HG03442 (cell line): ENCODE measurements at regions not wholly inside any gene's neighbourhood (a gene's known extent, or its start where the extent isn't known, plus 50 kb on each side); places are given as distances from the start of the nearest gene placed in this dataset.

ENCODE experiments used
- ATAC-seq: cut with Tn5 transposase; IDR thresholded peaks from one replicate; pipeline ENCODE4 v1.9.1; 2021; ENCODE audit warnings: mild to moderate bottlenecking, moderate library complexity; ENCODE audit not compliant: unreplicated experiment

DNA sequence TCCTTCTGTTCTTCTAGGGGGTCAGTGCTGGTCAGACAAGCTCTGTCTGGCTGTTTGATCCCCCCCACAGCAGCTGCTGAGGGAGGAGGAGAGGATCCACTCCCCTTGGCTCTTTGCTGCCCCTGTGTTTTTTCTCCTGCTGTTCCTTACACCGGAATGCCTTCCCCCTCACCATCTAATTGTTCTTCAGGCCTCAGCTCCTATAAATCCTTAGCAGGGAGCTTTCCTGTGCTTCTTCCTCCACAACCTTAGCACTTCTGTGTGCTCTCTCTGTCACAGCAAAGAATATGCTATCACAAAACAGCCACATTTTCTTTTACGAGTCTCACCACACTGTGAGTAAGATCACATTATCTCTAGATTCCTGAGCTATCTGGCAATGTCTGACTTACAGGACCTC is 196.6 kb downstream of the OTOR start:
- no peak for ATAC-seq

- ATAC-seq, result no peak
Observed at GRCh38 chr20:16945619-16946018, 197.5 kb downstream of the OTOR start.

- no peak for ATAC-seq
Observed at GRCh38 chr20:16946097-16946496, 197.9 kb downstream of the OTOR start.

- ATAC-seq, result no peak
Observed at GRCh38 chr20:16947479-16947878, 199.3 kb downstream of the OTOR start.

DNA sequence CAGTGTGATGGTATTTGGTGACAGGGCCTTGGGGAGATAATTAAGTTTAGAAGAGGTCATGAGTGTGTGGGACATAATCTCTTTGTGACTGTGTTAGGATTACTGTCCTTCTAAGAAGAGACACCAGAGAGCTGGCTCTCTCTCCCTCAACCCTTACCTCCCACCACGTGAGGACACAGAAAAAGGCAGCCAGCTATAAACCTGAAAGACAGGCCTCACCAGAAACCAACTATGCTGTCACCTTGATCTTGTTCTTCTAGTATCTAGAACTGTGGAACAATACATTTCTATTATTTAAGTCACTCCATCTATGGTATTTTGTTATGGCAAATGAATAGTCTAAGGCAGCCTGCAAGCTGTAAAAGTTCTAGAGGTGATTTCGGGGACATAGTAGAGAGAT is 203.7 kb downstream of the OTOR start:
- ATAC-seq, result no peak

- no peak for ATAC-seq
Observed at GRCh38 chr20:16952965-16953364, 204.8 kb downstream of the OTOR start.

DNA sequence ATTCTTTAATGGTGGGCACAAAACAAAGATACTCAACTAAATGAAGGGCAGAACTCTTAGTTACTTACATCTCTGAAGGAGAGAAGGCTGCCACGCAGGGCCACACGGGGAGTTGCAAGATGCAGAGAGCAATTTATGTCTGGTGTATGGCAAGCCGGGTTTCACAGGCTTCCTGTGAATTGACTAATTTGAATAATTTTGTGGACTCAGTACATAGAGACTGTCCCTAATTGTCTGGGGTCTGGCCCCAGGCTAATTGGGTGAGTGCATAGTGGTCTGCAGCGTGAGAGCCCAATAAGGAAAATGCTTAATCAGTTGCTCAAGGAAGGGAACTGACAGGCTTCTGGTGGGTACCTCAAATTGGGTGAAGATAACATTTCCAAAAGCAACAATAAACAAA is 205.7 kb downstream of the OTOR start:
- no peak for ATAC-seq

DNA sequence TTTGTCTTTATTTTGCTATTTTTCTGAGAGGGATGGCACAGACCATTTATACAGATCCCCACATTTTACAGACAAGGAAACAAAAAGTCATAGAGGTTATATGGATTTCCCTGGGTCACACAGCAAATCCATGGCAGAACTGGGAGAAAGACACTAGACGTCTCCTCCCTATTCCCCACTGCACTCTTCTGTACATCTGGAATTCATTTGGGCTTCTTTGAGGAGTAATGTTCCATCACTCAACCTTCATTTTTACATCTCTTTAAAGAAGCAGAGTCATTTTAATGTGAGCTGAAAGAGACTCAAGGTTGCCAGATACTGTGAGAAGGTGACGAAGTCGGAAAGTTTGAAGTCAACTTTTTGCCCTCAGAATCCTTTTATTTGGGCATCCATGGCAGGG is 207.3 kb downstream of the OTOR start:
- no peak for ATAC-seq

DNA sequence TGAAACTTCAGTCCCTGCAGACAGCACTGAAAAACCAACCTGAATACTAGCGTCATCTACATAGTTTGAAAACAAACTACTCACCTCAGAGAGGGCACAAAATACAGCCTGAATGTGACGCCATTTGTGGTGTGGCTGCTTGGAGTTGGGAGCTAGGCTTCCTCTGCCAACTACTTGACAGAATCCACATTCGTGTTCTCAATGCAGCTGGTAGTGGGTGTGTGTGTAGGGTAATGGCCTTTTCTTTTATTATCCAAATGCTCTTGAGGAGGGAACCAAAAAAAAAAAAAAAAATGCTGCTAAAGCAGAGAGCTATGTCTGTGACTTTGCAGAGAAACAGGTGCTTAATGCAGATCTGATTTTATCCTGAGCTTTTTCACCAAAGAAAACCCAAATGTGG is 207.8 kb downstream of the OTOR start:
- ATAC-seq, result no peak

DNA sequence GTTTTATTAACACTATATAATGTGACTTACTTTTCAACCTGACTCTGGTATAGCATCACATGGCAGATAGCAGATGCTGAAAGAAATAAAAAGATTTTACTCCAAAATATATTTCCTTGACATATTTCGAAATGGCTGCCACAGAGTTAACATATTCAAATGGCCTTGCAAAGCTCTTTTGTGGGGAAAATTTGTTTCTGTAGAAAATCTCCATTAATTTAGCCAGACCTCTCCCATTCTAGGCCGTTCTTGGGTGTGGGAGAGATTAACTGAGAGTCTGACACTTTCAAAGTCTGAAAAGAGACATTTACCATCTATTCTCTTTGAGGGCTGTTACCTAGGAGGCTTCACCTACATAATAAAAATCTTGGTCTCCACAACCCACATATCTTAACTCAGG is 217.2 kb downstream of the OTOR start:
- no peak for ATAC-seq

DNA sequence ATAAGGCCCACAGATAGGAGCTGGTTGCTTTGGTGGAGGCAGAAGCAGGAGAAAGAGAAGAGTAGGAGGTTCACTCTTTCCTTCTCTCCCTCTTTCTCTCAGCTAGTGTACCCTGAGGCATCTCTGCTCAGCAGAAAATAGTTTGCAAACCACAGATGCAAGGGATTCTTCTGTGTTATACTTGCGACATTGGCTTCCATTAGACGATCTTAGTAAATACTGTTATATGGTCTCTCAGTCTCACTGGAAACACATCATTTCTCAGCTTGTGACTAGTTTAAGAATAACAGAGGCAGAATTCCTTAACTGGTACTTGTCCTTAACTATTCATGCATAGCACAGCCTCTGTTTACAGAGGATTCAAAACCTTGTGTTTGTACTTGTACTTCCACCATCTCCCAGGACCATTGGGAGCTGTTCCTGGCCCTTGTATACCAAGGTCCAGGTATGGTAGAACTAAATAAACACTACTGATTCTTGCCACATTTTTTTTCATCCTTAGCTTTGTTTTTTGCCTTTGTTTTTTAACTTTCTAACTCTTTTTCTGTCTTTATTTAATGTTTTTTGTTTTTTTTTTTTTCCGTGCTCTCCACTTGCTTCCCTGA is 218.2 kb downstream of the OTOR start:
- ATAC-seq, result no peak

DNA sequence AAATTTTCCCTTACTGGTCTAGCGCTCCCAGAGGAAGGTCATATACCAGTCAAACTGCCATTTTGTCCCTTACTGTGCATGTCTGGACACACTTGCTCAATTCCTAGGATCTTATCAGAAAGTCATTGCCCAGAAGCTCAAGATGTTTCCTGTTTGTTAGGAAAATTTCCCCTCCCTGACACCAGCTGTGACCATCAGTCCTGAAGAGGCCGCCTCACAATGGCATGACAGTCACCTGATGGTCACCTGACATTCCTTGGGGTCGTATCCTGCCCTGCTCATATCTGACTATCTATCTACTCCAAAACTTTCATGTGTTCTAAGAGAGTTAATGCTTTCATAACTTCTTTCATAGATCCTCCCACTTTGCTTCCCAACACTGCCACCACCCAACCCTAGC is 219.9 kb downstream of the OTOR start:
- ATAC-seq, result no peak

DNA sequence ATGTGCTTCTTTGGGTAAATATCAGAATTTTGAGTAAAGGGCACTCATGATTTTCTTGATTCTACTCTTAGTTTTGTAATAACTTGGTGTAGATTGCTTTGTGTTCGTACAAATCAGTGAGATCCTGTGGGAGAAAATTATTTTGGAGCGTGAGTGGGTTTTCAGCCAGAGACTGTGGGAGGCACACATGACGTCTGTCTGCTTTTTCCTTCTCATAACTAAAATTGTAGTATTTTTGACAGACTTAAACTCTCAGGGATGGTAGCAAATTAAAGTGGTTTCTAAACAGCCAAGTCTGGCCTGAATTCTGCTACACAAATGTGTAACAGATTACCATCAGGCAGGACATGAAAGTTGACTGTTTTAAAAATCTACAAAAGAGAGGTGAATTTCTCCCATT is 222.6 kb downstream of the OTOR start:
- no peak for ATAC-seq

GRCh38 chr20:16974080-16974854 is 226.1 kb downstream of the OTOR start:
- ATAC-seq, result no peak

GRCh38 chr20:16974855-16975162 is 226.7 kb downstream of the OTOR start:
- no peak for ATAC-seq

- ATAC-seq, result no peak
Observed at GRCh38 chr20:16975682-16976081, 227.5 kb downstream of the OTOR start.

DNA sequence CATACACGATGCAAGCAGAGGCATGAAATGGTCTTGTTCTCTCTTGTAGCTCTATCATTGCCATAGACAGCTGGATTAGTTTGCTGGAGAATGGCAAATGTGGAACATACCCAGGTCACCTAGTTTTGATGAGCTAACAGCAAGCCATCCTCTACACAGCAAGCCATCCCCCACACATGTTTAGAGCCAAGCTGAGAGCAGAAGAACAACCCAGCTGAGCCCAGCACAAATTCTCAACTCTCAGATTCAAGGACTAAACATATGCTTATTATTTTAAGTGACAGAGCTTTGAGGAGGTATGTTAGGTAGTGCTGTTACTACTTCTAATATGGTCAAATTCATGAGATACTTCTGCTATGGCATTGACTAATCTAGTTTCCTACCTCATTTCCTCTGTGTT is 230.3 kb downstream of the OTOR start:
- ATAC-seq, result no peak

- ATAC-seq, result no peak
Observed at GRCh38 chr20:16982091-16982726, 234.1 kb downstream of the OTOR start.

DNA sequence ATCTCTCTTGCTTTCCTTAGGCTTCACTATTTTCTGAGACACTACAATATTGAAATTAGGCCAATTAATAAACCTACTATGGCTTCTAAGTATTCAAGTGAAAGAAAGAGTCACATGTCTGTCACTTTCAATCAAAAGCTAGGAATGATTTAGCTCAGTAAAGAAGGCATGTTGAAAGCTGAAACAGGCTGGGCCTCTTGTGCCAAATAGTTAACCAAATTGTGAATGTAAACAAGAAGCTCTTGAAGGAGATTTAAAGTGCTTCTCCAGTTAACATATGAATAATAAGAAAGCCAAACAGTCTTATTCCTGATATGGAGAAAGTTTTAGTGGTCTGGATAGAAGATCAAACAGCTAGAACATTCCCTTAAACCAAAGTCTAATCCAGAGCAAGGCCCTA is 236.3 kb downstream of the OTOR start:
- no peak for ATAC-seq

DNA sequence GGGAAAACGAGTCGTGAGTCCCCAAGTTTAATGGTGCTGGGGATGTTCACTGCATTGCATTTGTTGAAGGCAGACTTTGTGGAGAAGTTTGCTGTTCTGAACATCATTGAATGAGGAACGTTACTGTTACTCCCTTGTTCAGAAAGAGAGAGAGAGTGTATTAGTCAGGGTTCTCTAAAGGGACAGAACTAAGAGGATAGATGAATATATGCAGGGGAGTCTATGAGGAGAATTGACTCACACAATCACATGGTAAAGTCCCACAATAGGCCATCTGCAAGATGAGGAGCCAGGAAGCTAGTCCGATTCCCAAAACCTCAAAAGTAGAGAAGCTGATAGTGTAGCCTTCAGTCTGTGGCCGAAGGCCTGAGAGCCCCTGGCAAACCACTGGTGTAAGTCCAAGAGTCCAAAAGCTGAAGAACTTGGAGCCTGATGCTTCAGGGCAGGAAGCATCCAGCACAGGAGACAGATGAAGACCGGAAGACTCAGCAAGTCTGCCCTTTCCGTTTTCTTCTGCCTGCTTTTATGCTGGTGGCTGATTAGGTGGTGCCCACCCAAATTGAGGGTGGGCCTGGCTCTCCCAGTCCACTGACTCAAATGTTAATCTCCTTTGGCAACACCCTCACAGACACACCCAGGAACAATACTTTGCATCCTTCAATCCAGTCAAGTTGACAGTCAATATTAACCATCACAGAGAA is 223.5 kb upstream of the PCSK2 start:
- no peak for ATAC-seq

GRCh38 chr20:17010181-17010580 is 216.7 kb upstream of the PCSK2 start:
- ATAC-seq, result no peak
